ENCODE measurements at regions not wholly inside any gene's neighbourhood (a gene's known extent, or its start where the extent isn't known, plus 50 kb on each side); places are given as distances from the start of the nearest gene placed in this dataset.

GRCh38 chr11:112497826-112498225 lies 237.2 kb upstream of the PLET1 start:
- TF ChIP-seq CTCF (IDR thresholded peaks at IDR 0.05 in 2 of 3, conservative IDR thresholded peaks at IDR 0.05 in 1 of 3; ENCODE audit: borderline replicate concordance in 1 of 3, insufficient read depth in 1 of 3, low read depth in 2 of 3, low read length in 2 of 3) (no peak), SIN3A (IDR thresholded peaks at IDR 0.05; ENCODE audit: low read depth) (no peak), CBX3 (IDR thresholded peaks at IDR 0.05; ENCODE audit: low read depth) (no peak), CEBPB (IDR thresholded peaks at IDR 0.05; ENCODE audit: low read depth) (no peak), POLR2A (IDR thresholded peaks at IDR 0.05; ENCODE audit: borderline replicate concordance, extremely low read depth, insufficient read depth, insufficient read length) (no peak)
- TF ChIP-seq, protein P1, sequence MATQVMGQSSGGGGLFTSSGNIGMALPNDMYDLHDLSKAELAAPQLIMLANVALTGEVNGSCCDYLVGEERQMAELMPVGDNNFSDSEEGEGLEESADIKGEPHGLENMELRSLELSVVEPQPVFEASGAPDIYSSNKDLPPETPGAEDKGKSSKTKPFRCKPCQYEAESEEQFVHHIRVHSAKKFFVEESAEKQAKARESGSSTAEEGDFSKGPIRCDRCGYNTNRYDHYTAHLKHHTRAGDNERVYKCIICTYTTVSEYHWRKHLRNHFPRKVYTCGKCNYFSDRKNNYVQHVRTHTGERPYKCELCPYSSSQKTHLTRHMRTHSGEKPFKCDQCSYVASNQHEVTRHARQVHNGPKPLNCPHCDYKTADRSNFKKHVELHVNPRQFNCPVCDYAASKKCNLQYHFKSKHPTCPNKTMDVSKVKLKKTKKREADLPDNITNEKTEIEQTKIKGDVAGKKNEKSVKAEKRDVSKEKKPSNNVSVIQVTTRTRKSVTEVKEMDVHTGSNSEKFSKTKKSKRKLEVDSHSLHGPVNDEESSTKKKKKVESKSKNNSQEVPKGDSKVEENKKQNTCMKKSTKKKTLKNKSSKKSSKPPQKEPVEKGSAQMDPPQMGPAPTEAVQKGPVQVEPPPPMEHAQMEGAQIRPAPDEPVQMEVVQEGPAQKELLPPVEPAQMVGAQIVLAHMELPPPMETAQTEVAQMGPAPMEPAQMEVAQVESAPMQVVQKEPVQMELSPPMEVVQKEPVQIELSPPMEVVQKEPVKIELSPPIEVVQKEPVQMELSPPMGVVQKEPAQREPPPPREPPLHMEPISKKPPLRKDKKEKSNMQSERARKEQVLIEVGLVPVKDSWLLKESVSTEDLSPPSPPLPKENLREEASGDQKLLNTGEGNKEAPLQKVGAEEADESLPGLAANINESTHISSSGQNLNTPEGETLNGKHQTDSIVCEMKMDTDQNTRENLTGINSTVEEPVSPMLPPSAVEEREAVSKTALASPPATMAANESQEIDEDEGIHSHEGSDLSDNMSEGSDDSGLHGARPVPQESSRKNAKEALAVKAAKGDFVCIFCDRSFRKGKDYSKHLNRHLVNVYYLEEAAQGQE (IDR thresholded peaks at IDR 0.05; ENCODE audit: low read depth) = no peak
- TF ChIP-seq, protein P2, sequence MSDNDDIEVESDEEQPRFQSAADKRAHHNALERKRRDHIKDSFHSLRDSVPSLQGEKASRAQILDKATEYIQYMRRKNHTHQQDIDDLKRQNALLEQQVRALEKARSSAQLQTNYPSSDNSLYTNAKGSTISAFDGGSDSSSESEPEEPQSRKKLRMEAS (IDR thresholded peaks at IDR 0.05) = no peak

All from HCT116 (cell line).